ENCODE measurements at regions not wholly inside any gene's neighbourhood (a gene's known extent, or its start where the extent isn't known, plus 50 kb on each side); places are given as distances from the start of the nearest gene placed in this dataset.

DNA sequence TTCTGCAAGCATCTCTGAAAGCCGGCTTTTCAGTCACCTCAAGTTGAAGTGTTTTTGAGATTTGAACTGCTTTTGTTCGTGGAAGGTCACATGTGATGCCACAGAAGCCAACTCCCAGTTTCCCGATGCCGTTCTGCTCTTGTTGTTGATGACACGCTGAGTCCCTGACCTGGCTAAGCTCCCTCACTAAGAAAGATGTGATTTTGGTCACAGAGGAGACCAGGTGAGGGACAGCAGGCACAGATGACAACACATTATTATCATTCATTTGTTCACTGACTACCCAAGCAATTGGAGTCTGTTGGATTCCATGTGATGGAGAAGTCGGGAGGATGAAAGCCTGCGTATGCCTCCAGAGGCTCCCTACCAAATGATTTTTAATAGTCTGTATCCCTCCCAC is 822.4 kb upstream of the RBFOX1 start:
- intact Hi-C loops (cut with DNase I) = no loop called here
- no peak for DNase-seq (ENCODE audit: low spot score)

DNA sequence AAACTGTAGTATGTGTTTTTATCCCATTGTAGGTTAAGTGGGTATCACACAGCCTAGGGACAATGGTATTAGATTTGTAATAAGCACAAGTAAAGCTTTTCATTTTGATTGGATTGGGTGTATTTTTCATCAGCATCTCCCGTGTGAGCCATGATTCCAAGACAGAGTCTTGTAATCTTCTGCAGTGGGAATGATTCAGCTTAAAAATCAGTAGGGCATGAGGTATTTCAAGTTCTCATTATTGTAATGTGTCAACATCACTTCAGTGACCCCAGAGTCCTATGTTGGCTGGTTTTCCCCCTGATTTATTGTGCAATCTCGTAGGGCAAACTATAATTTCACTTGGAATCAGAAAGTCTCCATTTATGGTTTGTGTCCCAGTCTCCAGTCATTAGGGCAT is 833.2 kb upstream of the RBFOX1 start:
- intact Hi-C loops (cut with DNase I) = no loop called here
- DNase-seq (ENCODE audit: low spot score) = no peak

DNA sequence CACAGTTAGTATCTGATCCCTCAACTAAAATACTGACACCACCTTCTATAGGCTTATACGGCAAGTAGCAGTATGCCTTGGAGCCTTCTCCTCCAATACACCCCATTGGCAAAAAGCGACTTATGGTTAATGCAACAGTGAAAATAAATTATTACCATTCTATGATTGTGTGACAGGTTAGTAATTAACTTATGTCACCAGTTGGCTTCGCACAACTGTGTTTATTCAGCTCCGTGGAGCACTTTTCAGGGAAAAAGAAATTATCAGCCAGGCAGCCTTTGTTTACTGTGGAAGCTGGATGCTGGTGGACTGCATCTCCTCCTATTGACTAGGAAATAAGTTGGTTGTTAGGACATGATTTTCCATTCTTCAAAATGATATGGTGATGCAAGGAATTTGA is 833.8 kb upstream of the RBFOX1 start:
- intact Hi-C loops (cut with DNase I) = no loop called here
- no peak for DNase-seq (ENCODE audit: low spot score)

DNA sequence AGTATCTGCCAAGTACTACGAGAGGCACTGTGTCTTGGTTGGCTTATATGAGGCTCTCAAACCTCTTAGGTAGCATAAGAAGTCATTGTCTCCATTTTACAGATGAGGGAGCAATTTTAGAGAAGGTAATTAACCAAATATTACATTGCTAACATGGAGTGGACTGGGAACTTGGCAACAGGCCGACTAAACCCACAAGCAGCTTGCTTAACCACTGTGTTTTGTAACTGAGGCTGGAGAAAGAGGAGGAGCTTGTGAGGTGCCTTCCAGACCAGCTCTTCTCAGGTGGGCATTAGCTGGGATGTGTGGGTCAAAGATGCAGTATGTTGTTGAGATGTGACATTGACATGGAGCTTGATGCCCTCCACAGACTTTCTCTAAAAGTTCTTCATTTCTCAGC is 835.6 kb upstream of the RBFOX1 start:
- intact Hi-C loops (cut with DNase I) = no loop called here
- DNase-seq (ENCODE audit: low spot score) = no peak

DNA sequence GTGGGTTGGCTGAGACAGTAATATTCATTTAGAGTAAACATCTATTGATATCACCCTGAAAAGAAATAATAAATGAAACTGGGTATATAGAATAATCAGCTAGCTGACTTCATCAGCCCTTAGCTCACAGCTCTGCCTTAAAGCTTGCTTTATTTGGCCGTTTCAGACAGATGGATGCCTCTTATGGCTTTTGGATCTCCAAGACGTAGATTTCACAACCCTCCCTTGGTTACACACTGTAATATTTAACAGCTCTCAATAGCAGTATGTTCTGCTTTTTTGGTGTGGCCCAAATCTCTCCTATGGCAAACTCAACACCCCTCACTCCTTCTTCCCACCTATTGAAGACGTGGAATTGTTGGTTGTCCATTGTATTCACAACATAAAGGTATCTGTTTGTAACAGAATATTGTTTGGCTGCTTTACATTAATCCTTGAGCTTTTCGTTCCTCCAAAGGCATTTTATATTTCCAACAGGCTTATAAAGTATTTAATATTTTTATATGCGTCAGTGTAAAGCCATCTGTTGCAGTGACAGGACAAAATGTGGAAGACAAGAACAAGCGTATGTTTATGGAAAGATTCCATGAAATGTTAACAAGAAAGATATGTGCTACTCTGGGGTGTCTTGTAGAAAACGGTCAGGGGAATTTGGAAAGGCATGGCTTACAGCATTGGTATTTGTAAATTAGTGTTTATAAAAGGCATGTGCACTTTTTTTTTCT is 837.0 kb upstream of the RBFOX1 start:
- DNase-seq (ENCODE audit: low spot score) = no peak
- intact Hi-C loops (cut with DNase I) = no loop called here

DNA sequence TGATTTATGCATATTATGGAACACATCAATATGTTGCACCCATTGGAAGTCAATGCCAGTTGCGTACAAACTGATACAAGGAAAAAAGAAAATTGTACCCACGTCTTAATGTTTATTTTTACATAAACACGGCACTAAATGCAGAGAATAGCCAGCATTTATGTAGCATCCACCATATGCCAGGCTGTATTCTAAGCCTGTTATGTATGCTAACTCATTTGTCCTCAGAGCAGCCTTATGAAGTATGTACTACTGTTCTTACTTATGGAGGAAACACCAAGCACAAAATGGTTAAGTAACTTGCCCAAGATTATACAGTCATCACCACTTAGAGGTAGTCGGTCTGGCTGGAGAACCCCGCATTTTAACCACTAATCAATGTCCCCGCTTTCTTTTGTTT is 837.9 kb upstream of the RBFOX1 start:
- DNase-seq (ENCODE audit: low spot score) = no peak
- intact Hi-C loops (cut with DNase I) = no loop called here

DNA sequence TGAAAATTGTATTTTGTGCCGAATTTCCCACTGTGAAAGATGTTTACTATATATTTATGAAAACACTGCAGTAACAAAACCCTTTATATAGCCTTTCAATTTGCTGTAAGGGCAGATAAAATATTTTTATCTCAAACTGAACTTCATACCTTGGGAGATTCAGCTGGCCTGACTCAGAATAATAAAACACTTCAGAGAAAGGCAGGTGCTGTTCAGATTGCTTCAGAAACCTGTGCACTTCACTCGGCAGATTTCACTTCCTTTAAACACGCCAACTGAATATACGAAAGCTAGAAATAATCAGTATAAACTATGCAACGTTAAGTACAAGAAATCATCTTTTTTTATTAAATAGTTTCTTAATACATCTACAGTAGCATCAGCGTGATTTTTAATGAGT is 839.1 kb upstream of the RBFOX1 start:
- DNase-seq (ENCODE audit: low spot score) = no peak
- intact Hi-C loops (cut with DNase I) = no loop called here

DNA sequence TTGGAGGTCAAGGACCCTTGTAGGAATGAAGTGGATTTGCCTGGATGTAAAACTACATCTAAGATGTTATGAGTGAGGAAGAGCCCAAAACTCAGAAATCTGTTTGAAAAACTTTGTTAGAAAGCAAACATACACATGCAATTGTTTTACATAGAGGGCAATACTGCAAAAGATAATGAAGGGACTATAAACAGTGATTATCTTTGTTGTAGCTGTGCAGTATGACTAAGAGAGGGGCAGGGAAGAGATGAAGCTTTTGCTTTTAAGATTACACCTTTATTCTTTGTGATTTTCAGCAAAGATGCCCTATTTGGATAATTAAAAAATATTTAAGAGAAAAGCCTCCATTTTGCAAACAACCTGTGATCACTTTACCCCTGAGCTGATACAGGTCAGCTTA is 839.9 kb upstream of the RBFOX1 start:
- intact Hi-C loops (cut with DNase I) = no loop called here
- no peak for DNase-seq (ENCODE audit: low spot score)

DNA sequence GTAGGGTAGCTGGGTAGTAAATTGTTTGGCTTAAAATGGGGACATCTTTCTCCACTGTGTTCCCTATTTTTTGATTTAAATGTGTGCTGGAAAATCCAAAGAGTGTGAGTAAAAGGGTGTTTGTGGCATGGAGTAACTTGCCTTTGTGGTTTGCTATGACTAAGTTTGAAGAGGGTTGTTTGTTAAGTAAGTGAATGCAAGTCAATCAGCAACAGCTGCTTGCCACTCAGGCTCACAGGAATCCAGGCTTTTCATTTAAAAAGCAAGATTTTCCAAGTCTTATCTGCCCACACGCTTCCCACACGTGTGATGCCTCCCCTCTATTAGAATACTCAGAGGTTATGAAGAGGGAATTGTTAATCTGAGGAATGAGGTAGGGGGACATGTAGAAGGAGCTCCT is 847.7 kb upstream of the RBFOX1 start:
- no peak for DNase-seq (ENCODE audit: low spot score)
- intact Hi-C loops (cut with DNase I) = no loop called here

DNA sequence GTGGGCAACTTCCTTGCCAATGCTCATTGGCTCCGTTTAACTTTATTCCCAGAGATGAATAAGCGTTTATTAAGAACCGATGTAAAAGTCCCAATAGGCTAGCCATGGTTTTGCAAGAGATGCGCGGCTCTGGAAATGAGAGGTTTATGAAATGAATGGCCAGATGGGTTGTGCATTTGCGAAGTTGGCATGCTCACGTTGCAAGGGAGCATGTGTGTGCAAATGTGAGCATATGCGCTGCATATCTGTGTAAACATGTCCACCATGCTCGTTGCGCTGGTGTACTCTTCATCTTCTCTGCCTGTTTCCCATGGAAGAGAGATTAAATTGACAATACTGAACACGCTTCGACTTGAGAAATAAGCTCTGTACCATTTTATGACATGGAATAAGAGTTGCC is 848.6 kb upstream of the RBFOX1 start:
- no peak for DNase-seq (ENCODE audit: low spot score)
- intact Hi-C loops (cut with DNase I) = no loop called here

DNA sequence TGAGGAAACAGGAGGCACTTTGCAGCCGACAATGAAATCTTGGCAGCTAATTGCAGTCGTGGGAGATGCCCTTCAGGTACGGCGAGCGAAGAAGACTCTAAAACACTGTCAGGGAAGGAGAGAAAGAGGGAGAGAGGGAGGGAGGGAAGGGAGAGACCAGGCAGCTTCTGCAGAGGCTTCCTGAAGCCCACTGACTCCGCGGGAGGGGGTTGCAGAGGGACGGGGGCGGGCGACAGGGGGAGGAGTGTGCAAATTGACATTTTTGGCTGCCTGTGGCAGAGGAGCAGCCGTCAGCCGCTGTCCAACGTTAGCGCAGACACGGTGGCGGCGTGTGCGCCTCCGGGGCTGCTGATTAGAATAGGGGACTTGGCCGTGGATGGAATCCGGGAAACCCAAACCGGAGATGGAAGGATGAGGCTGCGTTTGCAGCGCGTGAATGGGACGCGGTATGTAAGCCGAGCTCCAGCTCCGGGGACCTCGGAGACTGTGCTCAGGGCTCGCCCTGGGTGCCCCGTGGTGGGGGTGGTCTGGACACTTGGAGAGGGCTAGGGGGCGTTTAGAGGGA is 849.1 kb upstream of the RBFOX1 start:
- intact Hi-C loops (cut with DNase I) = no loop called here
- no peak for DNase-seq (ENCODE audit: low spot score)

DNA sequence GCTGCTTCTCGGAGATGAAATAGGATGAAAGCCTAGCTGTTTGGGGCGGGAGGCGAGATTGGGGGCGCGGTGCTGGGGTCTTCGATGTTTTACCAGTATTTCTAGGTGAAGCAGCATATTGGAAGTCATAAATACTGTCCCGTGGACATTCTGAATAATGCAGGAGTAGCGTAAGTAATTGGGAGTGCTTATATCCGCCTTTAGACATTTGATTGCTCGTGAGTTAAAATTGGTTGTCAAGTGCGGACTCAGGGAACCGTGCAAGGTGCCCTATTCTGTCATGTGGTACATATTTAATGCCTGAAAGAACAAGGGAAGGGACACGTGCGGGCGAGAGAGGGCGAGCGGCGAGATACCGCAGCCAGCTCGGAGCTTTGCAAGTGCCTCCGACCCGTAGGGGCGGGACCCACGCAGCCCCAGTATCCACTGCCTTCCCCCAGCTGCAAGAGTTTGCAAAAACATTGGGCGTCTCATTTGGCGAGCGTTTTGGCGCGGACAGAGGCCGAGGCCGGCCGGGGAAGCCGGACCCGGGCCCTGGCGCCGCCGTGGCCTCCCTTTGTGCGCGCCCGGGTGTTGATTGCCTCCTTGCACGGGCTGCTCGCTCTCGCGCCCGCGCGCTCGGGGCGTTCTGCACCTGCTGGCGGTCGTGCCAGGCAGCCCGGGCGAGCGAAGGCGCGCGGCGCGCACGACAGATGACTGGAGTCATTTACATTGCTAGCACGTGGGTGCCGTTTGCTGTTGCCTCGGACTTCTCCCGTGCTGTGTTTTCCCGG is 849.8 kb upstream of the RBFOX1 start:
- intact Hi-C loops (cut with DNase I) = no loop called here
- DNase-seq (ENCODE audit: low spot score) = no peak

DNA sequence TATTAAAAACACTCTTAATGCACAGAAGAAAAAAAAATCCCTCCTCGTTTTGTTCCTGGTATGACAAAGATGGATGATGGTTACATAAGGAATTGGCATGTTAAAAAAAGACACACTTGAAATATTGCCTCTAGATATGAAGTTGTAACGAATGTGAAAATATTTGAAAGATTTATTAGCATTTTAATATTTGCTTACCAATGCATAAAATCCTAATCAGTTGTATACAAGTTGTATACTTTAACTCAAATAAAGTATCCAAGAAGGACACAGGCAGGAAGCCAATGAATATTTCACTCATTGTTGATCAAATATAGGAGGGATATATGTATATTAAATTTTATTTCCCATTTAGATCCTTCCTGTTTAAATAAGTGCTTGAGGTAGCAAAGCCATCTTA is 850.8 kb upstream of the RBFOX1 start:
- intact Hi-C loops (cut with DNase I) = no loop called here
- DNase-seq (ENCODE audit: low spot score) = no peak

DNA sequence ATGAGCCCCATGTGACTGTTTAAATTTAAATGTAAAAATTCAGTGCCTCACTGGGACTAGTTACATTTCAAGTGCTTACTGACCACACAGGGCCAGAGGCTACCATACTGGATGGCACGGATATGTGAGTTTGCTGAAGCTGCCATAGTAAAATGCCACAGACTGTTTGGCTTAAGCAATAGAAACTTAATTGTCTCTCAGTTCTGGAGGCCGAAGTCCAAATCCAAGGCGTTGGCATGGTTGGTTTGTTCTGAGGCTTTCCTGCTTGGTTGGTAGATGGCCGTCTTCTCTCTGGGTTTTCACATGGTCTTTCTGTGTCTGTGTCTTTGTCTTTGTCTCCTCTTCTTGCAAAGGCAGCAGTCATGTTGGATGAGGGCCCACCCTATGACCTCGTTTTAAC is 878.9 kb upstream of the RBFOX1 start:
- intact Hi-C loops (cut with DNase I) = no loop called here
- DNase-seq (ENCODE audit: low spot score) = no peak

DNA sequence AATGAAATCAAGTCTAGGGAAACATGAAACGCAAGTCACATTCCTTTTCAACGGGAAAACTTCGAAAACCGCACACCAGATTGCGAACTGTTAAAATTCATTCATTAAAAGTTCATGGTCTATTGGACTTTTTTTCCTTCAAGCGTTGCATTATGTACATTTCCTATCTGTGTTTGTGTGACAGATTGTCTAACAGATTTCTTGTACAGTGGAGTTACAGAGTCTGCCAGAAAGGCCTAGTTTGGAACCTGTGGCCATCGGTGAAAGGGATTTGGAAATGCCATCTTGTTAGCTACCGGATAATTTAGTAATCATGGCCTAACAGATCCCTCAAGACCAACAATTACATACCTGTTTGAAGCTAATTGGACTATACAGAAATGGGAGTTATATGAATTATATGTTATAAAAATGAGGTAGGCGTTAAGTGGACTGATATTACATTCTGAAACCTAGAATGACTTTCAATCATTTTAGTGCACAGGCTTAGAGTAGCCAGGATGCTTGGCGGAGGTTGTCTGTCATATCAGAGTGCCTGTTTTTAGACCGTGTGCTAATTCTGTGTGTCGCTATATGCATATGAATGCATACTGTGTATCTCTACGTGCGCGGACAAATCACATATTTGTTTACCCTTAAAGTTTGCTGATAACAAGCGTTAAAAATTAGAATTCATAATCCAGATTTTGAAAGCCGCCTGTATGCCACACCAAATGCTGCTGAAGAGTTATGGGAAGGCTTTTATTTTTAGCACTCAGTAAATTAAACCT is 885.4 kb upstream of the RBFOX1 start:
- DNase-seq (ENCODE audit: low spot score) = no peak
- intact Hi-C loops (cut with DNase I) = no loop called here

DNA sequence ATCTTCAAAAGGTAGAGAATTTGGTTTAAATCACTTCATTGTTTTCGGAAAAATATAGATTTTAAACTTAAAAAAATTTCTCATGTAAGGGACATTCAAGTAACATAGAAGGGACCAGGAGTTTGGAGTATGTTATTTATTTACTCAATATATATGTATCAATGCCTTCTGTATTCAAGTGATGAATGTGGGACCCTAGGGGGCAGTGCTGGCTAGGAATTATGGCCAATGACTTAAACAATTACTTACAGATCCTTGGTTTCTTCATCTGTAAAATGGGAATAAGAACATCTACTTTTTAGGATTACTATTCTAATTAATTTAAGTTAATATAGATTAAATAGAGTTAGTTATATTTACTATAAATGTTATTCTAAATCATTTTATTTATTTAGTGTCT is 886.3 kb upstream of the RBFOX1 start:
- no peak for DNase-seq (ENCODE audit: low spot score)
- intact Hi-C loops (cut with DNase I) = no loop called here

DNA sequence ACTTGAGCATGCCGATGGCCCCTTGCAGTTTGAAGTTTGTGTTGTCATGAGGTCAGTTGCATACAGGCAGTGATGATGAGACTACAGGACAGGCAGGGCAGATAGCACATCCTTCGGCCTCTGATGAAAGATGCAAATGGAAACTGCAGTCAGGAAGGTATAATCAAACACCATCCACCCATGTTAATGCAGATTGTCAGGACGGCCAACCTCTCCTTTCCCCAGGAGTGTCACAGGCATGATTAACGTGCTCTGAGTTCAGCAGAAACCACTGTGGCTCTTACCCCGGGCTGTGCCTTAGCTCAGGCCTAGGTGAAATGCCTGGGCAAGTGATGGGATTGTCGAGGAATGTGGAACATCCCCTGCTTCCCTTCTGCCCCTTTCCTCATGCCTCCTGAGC is 893.5 kb upstream of the RBFOX1 start:
- no peak for DNase-seq (ENCODE audit: low spot score)
- intact Hi-C loops (cut with DNase I) = no loop called here

DNA sequence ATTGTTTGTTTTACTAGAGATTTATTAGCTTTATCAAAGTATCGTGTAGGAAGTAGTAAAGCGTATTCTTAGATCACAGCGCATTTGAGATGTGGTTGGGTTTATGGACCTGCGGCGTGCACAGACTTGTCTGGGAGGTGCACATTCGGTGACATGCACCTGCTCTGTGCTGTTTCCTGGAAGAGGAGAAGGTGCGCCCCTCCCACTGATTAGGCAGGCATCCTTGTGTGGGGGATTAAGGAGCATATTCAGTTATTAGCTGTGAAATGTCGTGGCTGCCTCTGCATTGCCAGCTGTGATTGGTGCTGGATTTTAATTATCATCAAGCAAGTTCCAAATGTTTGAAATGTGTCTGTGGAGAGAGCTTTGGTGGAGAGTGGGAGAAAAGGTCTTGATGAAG is 903.8 kb upstream of the RBFOX1 start:
- intact Hi-C loops (cut with DNase I) = no loop called here
- no peak for DNase-seq (ENCODE audit: low spot score)

DNA sequence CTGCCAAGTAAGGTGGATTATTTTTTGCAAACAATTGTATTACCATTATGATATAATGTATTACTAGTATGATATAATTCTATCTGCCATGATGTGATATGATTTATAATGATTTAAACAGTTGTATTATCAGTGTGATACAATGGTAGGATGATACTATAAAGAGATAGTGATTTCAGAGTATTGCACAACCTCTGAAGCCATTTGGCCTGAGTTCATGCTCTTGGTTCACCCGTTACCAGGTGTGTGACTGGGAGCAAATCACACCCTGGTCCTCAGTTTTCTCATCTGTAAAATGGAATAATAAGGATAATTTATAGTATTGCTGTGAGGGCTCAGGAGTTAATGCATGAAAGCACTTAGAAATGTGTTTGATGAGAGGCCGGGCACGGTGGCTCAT is 905.0 kb upstream of the RBFOX1 start:
- DNase-seq (ENCODE audit: low spot score) = no peak
- intact Hi-C loops (cut with DNase I) = no loop called here

DNA sequence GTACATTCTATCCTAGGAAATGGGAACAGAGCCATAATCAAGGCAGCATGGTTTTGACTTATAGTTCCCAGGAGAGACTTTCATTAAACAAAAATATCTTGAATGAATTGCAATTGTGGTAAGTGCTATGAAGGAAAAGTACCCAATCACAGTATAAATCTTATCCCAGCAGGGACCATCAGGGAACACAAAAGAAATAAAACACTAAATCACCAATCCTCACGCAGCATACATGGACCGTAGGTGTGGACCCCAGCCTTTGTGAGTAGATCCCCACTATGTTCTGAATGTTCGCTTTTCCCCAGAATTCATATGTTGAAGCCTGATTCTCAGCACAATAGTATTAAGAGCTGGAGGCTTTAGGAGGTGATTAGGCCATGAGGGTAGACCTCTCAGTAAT is 925.0 kb upstream of the RBFOX1 start:
- intact Hi-C loops (cut with DNase I) = no loop called here
- DNase-seq (ENCODE audit: low spot score) = no peak

DNA sequence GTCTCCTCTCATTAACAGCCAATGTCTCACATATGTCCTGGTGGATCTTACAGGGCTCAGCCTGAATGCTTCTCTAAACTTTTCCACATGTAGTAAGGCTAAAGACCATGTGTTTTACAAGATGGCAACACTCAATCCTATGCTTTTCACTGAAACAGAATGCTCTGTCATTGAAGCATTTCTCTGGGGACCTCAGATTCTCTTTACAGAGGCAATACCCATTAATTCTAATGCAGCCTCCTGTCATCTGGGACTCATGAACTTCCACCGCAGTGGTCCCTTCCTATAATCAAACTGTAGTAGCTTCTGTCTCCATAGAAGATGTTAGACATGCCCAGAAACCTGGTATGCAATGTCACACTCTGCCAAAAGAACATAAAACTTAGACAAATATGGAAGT is 926.6 kb upstream of the RBFOX1 start:
- no peak for DNase-seq (ENCODE audit: low spot score)
- intact Hi-C loops (cut with DNase I) = no loop called here

Measured in cardiac septum (tissue), 1 donor.